ENCODE measurements at regions not wholly inside any gene's neighbourhood (a gene's known extent, or its start where the extent isn't known, plus 50 kb on each side); places are given as distances from the start of the nearest gene placed in this dataset.
"Not testable (repeated sequence)": the region's sequence is repeated elsewhere in the genome, so short reads cannot be mapped to it uniquely, and the experiment has no call there.

DNA sequence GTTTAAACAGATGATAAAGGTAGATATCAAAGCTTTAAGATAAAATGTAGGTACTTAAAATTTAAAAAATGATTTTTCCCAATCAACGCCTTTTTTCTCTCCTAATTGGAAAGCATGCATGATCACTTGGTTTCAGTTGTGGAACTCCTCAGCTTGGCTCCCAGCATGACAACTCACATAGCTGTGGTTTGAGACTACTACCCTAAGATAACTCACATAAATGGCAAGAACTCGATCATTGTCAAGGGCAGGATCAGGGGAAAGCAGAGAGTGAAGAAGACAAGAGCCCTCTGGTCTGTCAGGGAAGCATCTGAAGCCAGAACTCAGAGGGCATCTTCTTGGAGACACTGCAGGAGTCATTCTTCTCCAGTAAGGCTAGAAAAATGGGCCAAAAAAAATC is 516.7 kb downstream of the NTRK3 start:
- Histone ChIP-seq H4K8ac (ENCODE audit: low read depth, low read length) (no peak overlapping the region), H3K14ac (ENCODE audit: low read length) (no peak overlapping the region), H3K36me3 (replicated peaks in 1 of 2; ENCODE audit: control insufficient read depth in 2 of 2, insufficient read depth in 2 of 2, low read length in 2 of 2) (no peaks in the 10 kb centered on the region), H3K9ac (ENCODE audit: low read depth, low read length, poor library complexity) (no peak overlapping the region), H3K9me3 (replicated peaks in 1 of 2; ENCODE audit: control insufficient read depth in 2 of 2, insufficient read depth in 1 of 2, low read depth in 1 of 2, low read length in 2 of 2) (no peaks in the 10 kb centered on the region), H2BK15ac (ENCODE audit: low read length) (no peak overlapping the region), H2BK5ac (ENCODE audit: low read length) (no peak overlapping the region), H4K91ac (ENCODE audit: low read depth, low read length, poor library complexity) (no peak overlapping the region), H3K4ac (ENCODE audit: low read length) (no peak overlapping the region), H2BK12ac (ENCODE audit: low read length) (no peak overlapping the region), H3K4me3 (ENCODE audit: low read length in 2 of 2) (no peak overlapping the region), H3K4me1 (ENCODE audit: control insufficient read depth in 2 of 2, insufficient read depth in 1 of 2, low read depth in 1 of 2, low read length in 2 of 2) (peaks cover 0 to 15% of the 10 kb centered on the region in 2 donors), H2BK120ac (ENCODE audit: low read depth, low read length) (no peak overlapping the region), H3K18ac (ENCODE audit: low read length) (no peak overlapping the region), H3K23ac (ENCODE audit: low read depth, low read length, poor library complexity) (no peak overlapping the region), H2AFZ (ENCODE audit: low read length) (no peak overlapping the region), H3K27ac (replicated peaks; ENCODE audit: low read length) (no peak overlapping the region), H3K4me2 (ENCODE audit: insufficient read depth, low read length, poor library complexity, severe bottlenecking) (no peak overlapping the region), H3K27me3 (ENCODE audit: control insufficient read depth in 3 of 3, insufficient read depth in 3 of 3, low read depth in 1 of 3, low read length in 3 of 3) (peaks cover 0 to 2% (median 0%) of the 10 kb centered on the region in 3 experiments), H3K79me1 (ENCODE audit: low read depth, low read length) (no peaks in the 10 kb centered on the region), H2AK5ac (ENCODE audit: low read depth, low read length) (no peak overlapping the region)
- DNase-seq (ENCODE audit: low spot score), result no peak
- no CpG with 5 or more reads among the region's 2 CpGs for WGBS, 2 donors (ENCODE audit: extremely low coverage in 2 of 2, insufficient read length in 2 of 2, insufficient replicate concordance in 1 of 2)

DNA sequence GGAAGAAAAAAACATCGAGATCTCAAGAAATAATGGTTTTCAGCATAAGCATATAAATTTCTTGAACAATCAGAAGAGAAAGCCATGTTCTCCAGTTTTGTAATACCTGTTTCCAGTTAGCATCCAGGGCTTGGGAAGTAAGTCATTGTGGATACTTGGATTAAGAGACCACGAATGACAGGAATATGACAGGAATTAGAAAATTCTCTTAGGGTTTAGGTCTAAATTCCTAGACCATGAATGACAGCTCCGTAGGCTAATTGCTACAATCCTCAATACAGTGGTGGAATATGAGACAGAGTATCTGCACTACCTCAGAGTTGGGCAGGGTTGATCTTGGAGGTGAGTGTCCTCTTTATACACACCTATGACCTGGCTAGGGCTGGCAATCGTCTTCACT is 517.5 kb downstream of the NTRK3 start:
- H3K4me1 ChIP-seq (ENCODE audit: control insufficient read depth in 2 of 2, insufficient read depth in 1 of 2, low read depth in 1 of 2, low read length in 2 of 2), result peaks cover 0 to 16% of the 10 kb centered on the region in 2 donors
- DNase-seq (ENCODE audit: low spot score), result no peak
- H3K9ac ChIP-seq (ENCODE audit: low read depth, low read length, poor library complexity), result no peak overlapping the region
- no peaks in the 10 kb centered on the region for H3K79me1 ChIP-seq (ENCODE audit: low read depth, low read length)
- H3K23ac ChIP-seq (ENCODE audit: low read depth, low read length, poor library complexity), result no peak overlapping the region
- H4K91ac ChIP-seq (ENCODE audit: low read depth, low read length, poor library complexity), result no peak overlapping the region
- H3K4ac ChIP-seq (ENCODE audit: low read length), result no peak overlapping the region
- WGBS, 2 donors (ENCODE audit: extremely low coverage in 2 of 2, insufficient read length in 2 of 2, insufficient replicate concordance in 1 of 2), result no CpG with 5 or more reads among the region's 4 CpGs
- no peak overlapping the region for H2BK5ac ChIP-seq (ENCODE audit: low read length)
- H2AK5ac ChIP-seq (ENCODE audit: low read depth, low read length), result no peak overlapping the region
- no peak overlapping the region for H3K4me2 ChIP-seq (ENCODE audit: insufficient read depth, low read length, poor library complexity, severe bottlenecking)
- no peak overlapping the region for H2BK12ac ChIP-seq (ENCODE audit: low read length)
- H3K4me3 ChIP-seq (ENCODE audit: low read length in 2 of 2), result no peak overlapping the region
- H3K9me3 ChIP-seq (replicated peaks in 1 of 2; ENCODE audit: control insufficient read depth in 2 of 2, insufficient read depth in 1 of 2, low read depth in 1 of 2, low read length in 2 of 2), result no peaks in the 10 kb centered on the region
- no peak overlapping the region for H3K18ac ChIP-seq (ENCODE audit: low read length)
- no peak overlapping the region for H4K8ac ChIP-seq (ENCODE audit: low read depth, low read length)
- no peak overlapping the region for H2AFZ ChIP-seq (ENCODE audit: low read length)
- H2BK15ac ChIP-seq (ENCODE audit: low read length), result no peak overlapping the region
- no peaks in the 10 kb centered on the region for H3K36me3 ChIP-seq (replicated peaks in 1 of 2; ENCODE audit: control insufficient read depth in 2 of 2, insufficient read depth in 2 of 2, low read length in 2 of 2)
- H3K14ac ChIP-seq (ENCODE audit: low read length), result no peak overlapping the region
- peaks cover 0 to 2% (median 0%) of the 10 kb centered on the region in 3 experiments for H3K27me3 ChIP-seq (ENCODE audit: control insufficient read depth in 3 of 3, insufficient read depth in 3 of 3, low read depth in 1 of 3, low read length in 3 of 3)
- no peak overlapping the region for H3K27ac ChIP-seq (replicated peaks; ENCODE audit: low read length)
- no peak overlapping the region for H2BK120ac ChIP-seq (ENCODE audit: low read depth, low read length)

DNA sequence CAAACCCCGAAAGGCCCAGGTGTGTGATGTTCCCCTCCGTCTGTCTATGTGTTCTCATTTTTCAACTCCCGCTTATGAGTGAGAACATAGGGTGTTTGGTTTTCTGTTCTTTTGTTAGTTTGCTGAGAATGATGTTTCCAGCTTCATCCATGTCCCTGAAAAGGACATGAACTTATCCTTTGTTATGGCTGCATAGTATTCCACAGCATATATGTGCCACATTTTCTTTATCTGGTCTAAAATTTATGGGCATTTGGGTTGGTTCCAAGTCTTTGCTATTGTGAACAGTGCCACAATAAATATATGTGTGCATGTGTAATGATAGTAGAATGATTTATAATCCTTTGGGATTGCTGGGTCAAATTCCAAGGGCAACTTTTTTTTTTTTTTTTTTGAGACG is 519.1 kb downstream of the NTRK3 start:
- not testable (repeated sequence) for H3K9me3 ChIP-seq (replicated peaks in 1 of 2; ENCODE audit: control insufficient read depth in 2 of 2, insufficient read depth in 1 of 2, low read depth in 1 of 2, low read length in 2 of 2); DNase-seq (ENCODE audit: low spot score); H4K8ac ChIP-seq (ENCODE audit: low read depth, low read length); H2BK12ac ChIP-seq (ENCODE audit: low read length); H3K14ac ChIP-seq (ENCODE audit: low read length); H3K27me3 ChIP-seq (ENCODE audit: control insufficient read depth in 3 of 3, insufficient read depth in 3 of 3, low read depth in 1 of 3, low read length in 3 of 3); H3K18ac ChIP-seq (ENCODE audit: low read length); H3K9ac ChIP-seq (ENCODE audit: low read depth, low read length, poor library complexity); H3K79me1 ChIP-seq (ENCODE audit: low read depth, low read length); H3K36me3 ChIP-seq (replicated peaks in 1 of 2; ENCODE audit: control insufficient read depth in 2 of 2, insufficient read depth in 2 of 2, low read length in 2 of 2); H2AK5ac ChIP-seq (ENCODE audit: low read depth, low read length); H3K27ac ChIP-seq (replicated peaks; ENCODE audit: low read length); H4K91ac ChIP-seq (ENCODE audit: low read depth, low read length, poor library complexity); H3K4me2 ChIP-seq (ENCODE audit: insufficient read depth, low read length, poor library complexity, severe bottlenecking); H2BK15ac ChIP-seq (ENCODE audit: low read length); H2BK120ac ChIP-seq (ENCODE audit: low read depth, low read length); H3K4me3 ChIP-seq (ENCODE audit: low read length in 2 of 2); H2BK5ac ChIP-seq (ENCODE audit: low read length); H3K23ac ChIP-seq (ENCODE audit: low read depth, low read length, poor library complexity); H2AFZ ChIP-seq (ENCODE audit: low read length); H3K4ac ChIP-seq (ENCODE audit: low read length)
- H3K4me1 ChIP-seq (ENCODE audit: control insufficient read depth in 2 of 2, insufficient read depth in 1 of 2, low read depth in 1 of 2, low read length in 2 of 2), result peaks cover 0 to 21% of the 10 kb centered on the region in 2 donors
- WGBS, 2 donors (ENCODE audit: extremely low coverage in 2 of 2, insufficient read length in 2 of 2, insufficient replicate concordance in 1 of 2), result no CpG with 5 or more reads among the region's 4 CpGs

DNA sequence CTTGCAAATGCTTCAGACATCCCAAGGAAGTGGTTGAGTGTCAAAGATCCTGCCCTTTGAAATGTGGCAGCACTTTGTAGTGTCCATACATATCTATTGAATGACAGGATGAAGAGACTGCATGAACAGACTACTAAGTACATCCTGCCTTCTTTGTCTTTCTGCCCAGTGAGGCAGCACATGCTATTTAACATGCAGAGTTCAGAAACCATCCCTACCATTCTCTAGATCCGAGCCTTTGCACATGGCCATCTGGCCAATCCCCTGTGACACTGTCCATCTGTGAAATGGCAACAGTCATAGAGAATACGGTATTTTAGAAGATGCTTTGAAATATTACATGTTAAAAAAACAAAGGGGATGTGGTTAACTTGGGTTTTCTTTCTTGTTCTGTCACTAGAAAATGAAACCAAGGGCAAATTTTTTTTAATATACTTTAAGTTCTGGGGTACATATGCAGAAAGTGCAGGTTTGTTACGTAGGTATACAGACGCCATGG is 519.6 kb downstream of the NTRK3 start:
- Histone ChIP-seq H3K27ac (replicated peaks; ENCODE audit: low read length) (no peak overlapping the region), H2BK12ac (ENCODE audit: low read length) (no peak overlapping the region)
- WGBS, 2 donors (ENCODE audit: extremely low coverage in 2 of 2, insufficient read length in 2 of 2, insufficient replicate concordance in 1 of 2), result no CpG with 5 or more reads among the region's 4 CpGs

More for the DNA sequence above, 519.6 kb downstream of the NTRK3 start:
- no peak overlapping the region for H2BK120ac ChIP-seq (ENCODE audit: low read depth, low read length)
- H2BK15ac ChIP-seq (ENCODE audit: low read length), result no peak overlapping the region
- no peak overlapping the region for H3K4me2 ChIP-seq (ENCODE audit: insufficient read depth, low read length, poor library complexity, severe bottlenecking)
- H3K9me3 ChIP-seq (replicated peaks in 1 of 2; ENCODE audit: control insufficient read depth in 2 of 2, insufficient read depth in 1 of 2, low read depth in 1 of 2, low read length in 2 of 2), result no peaks in the 10 kb centered on the region
- H2AFZ ChIP-seq (ENCODE audit: low read length), result no peak overlapping the region
- H3K23ac ChIP-seq (ENCODE audit: low read depth, low read length, poor library complexity), result no peak overlapping the region
- H3K36me3 ChIP-seq (replicated peaks in 1 of 2; ENCODE audit: control insufficient read depth in 2 of 2, insufficient read depth in 2 of 2, low read length in 2 of 2), result no peaks in the 10 kb centered on the region
- no peak overlapping the region for H4K8ac ChIP-seq (ENCODE audit: low read depth, low read length)
- H4K91ac ChIP-seq (ENCODE audit: low read depth, low read length, poor library complexity), result no peak overlapping the region
- no peak overlapping the region for H3K14ac ChIP-seq (ENCODE audit: low read length)
- H3K4me3 ChIP-seq (ENCODE audit: low read length in 2 of 2), result no peak overlapping the region
- H3K4me1 ChIP-seq (ENCODE audit: control insufficient read depth in 2 of 2, insufficient read depth in 1 of 2, low read depth in 1 of 2, low read length in 2 of 2), result peaks cover 0 to 21% of the 10 kb centered on the region in 2 donors
- H2AK5ac ChIP-seq (ENCODE audit: low read depth, low read length), result no peak overlapping the region
- H3K4ac ChIP-seq (ENCODE audit: low read length), result no peak overlapping the region
- no peaks in the 10 kb centered on the region for H3K79me1 ChIP-seq (ENCODE audit: low read depth, low read length)
- no peak for DNase-seq (ENCODE audit: low spot score)
- H3K27me3 ChIP-seq (ENCODE audit: control insufficient read depth in 3 of 3, insufficient read depth in 3 of 3, low read depth in 1 of 3, low read length in 3 of 3), result peaks cover 0 to 2% (median 0%) of the 10 kb centered on the region in 3 experiments
- no peak overlapping the region for H3K18ac ChIP-seq (ENCODE audit: low read length)
- H3K9ac ChIP-seq (ENCODE audit: low read depth, low read length, poor library complexity), result no peak overlapping the region
- no peak overlapping the region for H2BK5ac ChIP-seq (ENCODE audit: low read length)

All from neuronal stem cell (in vitro differentiated cells).